ENCODE measurements at regions not wholly inside any gene's neighbourhood (a gene's known extent, or its start where the extent isn't known, plus 50 kb on each side); places are given as distances from the start of the nearest gene placed in this dataset.

- Histone ChIP-seq H3K27ac (no peak overlapping the region), H3K27me3 (replicated peaks; ENCODE audit: insufficient read depth) (no peaks in the 10 kb centered on the region), H3K4me3 (no peak overlapping the region), H3K4me1 (replicated peaks) (no peaks in the 10 kb centered on the region), H3K36me3 (no peaks in the 10 kb centered on the region), H3K9me3 (no peaks in the 10 kb centered on the region)
- 80% methylated on average over 6 of the region's 6 CpGs for WGBS
- no peak for DNase-seq (ENCODE audit: low spot score)
- intact Hi-C loops (cut with DNase I): no loop called here
- TF ChIP-seq CTCF (IDR thresholded peaks at IDR 0.05) (no peak), POLR2AphosphoS5 (IDR thresholded peaks at IDR 0.05) (no peak), POLR2A (IDR thresholded peaks at IDR 0.05) (no peak)
These were observed 105.0 kb downstream of the SNAPC1 start for GRCh38 chr14:61866932-61867920.

GRCh38 chr14:61868846-61869245, 106.6 kb downstream of the SNAPC1 start:
- TF ChIP-seq POLR2AphosphoS5 (IDR thresholded peaks at IDR 0.05): no peak
- TF ChIP-seq POLR2A (IDR thresholded peaks at IDR 0.05): no peak
- no peak for TF ChIP-seq CTCF (IDR thresholded peaks at IDR 0.05)
- no peak overlapping the region for H3K27ac ChIP-seq
- H3K4me3 ChIP-seq: no peak overlapping the region
- no peaks in the 10 kb centered on the region for H3K27me3 ChIP-seq (replicated peaks; ENCODE audit: insufficient read depth)
- H3K9me3 ChIP-seq: no peaks in the 10 kb centered on the region
- H3K4me1 ChIP-seq (replicated peaks): no peaks in the 10 kb centered on the region
- intact Hi-C loops (cut with DNase I): no loop called here
- no peak for DNase-seq (ENCODE audit: low spot score)
- 85% methylated on average over 1 of the region's 1 CpG for WGBS
- no peaks in the 10 kb centered on the region for H3K36me3 ChIP-seq

- Histone ChIP-seq H3K27me3 (replicated peaks; ENCODE audit: insufficient read depth) (no peaks in the 10 kb centered on the region), H3K36me3 (no peaks in the 10 kb centered on the region), H3K27ac (no peak overlapping the region), H3K9me3 (no peaks in the 10 kb centered on the region), H3K4me3 (no peak overlapping the region), H3K4me1 (replicated peaks) (no peaks in the 10 kb centered on the region)
- TF ChIP-seq CTCF (IDR thresholded peaks at IDR 0.05): no peak
- TF ChIP-seq POLR2A (IDR thresholded peaks at IDR 0.05): no peak
- no peak for TF ChIP-seq POLR2AphosphoS5 (IDR thresholded peaks at IDR 0.05)
- WGBS: 79% methylated on average over 1 of the region's 1 CpG
- no peak for DNase-seq (ENCODE audit: low spot score)
- intact Hi-C loops (cut with DNase I): no loop called here
These were observed 107.9 kb downstream of the SNAPC1 start for GRCh38 chr14:61870163-61870562.

- Histone ChIP-seq H3K9me3 (no peaks in the 10 kb centered on the region), H3K36me3 (no peaks in the 10 kb centered on the region), H3K4me3 (no peak overlapping the region), H3K27me3 (replicated peaks; ENCODE audit: insufficient read depth) (no peaks in the 10 kb centered on the region), H3K4me1 (replicated peaks) (no peaks in the 10 kb centered on the region), H3K27ac (no peak overlapping the region)
- no peak for TF ChIP-seq POLR2A (IDR thresholded peaks at IDR 0.05)
- no peak for TF ChIP-seq CTCF (IDR thresholded peaks at IDR 0.05)
- no peak for TF ChIP-seq POLR2AphosphoS5 (IDR thresholded peaks at IDR 0.05)
- intact Hi-C loops (cut with DNase I): no loop called here
- WGBS: 74% methylated on average over 1 of the region's 1 CpG
- DNase-seq (ENCODE audit: low spot score): no peak
These were observed 110.2 kb downstream of the SNAPC1 start for GRCh38 chr14:61872452-61872851.

GRCh38 chr14:61875483-61875882, 113.3 kb downstream of the SNAPC1 start:
- no peak for TF ChIP-seq CTCF (IDR thresholded peaks at IDR 0.05)
- TF ChIP-seq POLR2A (IDR thresholded peaks at IDR 0.05): no peak
- no peak for TF ChIP-seq POLR2AphosphoS5 (IDR thresholded peaks at IDR 0.05)
- Histone ChIP-seq H3K4me3 (no peak overlapping the region), H3K27ac (no peak overlapping the region), H3K4me1 (replicated peaks) (no peaks in the 10 kb centered on the region), H3K36me3 (no peaks in the 10 kb centered on the region), H3K27me3 (replicated peaks; ENCODE audit: insufficient read depth) (no peaks in the 10 kb centered on the region), H3K9me3 (no peaks in the 10 kb centered on the region)
- DNase-seq (ENCODE audit: low spot score): no peak
- intact Hi-C loops (cut with DNase I): no loop called here
- 100% methylated on average over 1 of the region's 1 CpG for whole genome bisulfite sequencing
